Panc1 (cell line): ENCODE measurements at regions not wholly inside any gene's neighbourhood (a gene's known extent, or its start where the extent isn't known, plus 50 kb on each side); places are given as distances from the start of the nearest gene placed in this dataset.

Experiments
- ATAC-seq: fragments of 200-7000 bp; cut with Tn5 transposase; 2 replicates; pipeline ENCODE4 v1.9.1; 2020; ENCODE audit warnings: mild to moderate bottlenecking, moderate library complexity
- BruUV-seq: library from RNA; stranded (reverse); fragments of 400-500 nt; replicated peaks from 2 replicates; lab custom pipeline; 2021; lab: Mats Ljungman, UMichigan
- CTCF ChIA-PET: fragments of 300-600 bp; sonication (Branson Sonifier 250); formaldehyde crosslinking; loops from one replicate; lab custom pipeline; 2022; ENCODE audit warnings: antibody characterized with exemption; lab: Charles Lee
- POLR2A ChIA-PET: fragments of 300-600 bp; sonication (Branson Sonifier 250); formaldehyde crosslinking; loops from one replicate; lab custom pipeline; 2022; ENCODE audit warnings: antibody characterized with exemption; lab: Charles Lee
- DNase-seq: peaks from one replicate; pipeline ENCODE4 v3.0.0-alpha.2; 2010; ENCODE audit warnings: low read depth, low spot score
- H3K27ac ChIP-seq: 2 replicates; pipeline ENCODE4 v1.5.1; 2011; ENCODE audit warnings: mild to moderate bottlenecking, low read length, inconsistent platforms
- H3K27me3 ChIP-seq: fragments of 200-500 bp; sonication (Bioruptor generic); 2 replicates; pipeline ENCODE4 v1.6.0; 2014; ENCODE audit warnings: low read length, inconsistent platforms; ENCODE audit not compliant: control insufficient read depth, insufficient read depth
- H3K36me3 ChIP-seq: fragments of 200-500 bp; sonication (Bioruptor generic); 2 replicates; pipeline ENCODE4 v1.5.1; 2014; ENCODE audit warnings: inconsistent platforms, mild to moderate bottlenecking, low read length, moderate library complexity; ENCODE audit not compliant: control insufficient read depth, insufficient read depth
- H3K4me1 ChIP-seq: 2 replicates; pipeline ENCODE4 v1.5.1; 2011; ENCODE audit warnings: inconsistent platforms, mild to moderate bottlenecking, low read length, moderate library complexity; ENCODE audit not compliant: control insufficient read depth, insufficient read depth
- H3K4me3 ChIP-seq, 2 experiments: 2 replicates each; pipeline ENCODE4 v1.5.1; 2011 to 2012; ENCODE audit warnings: low read depth in 2 of 2, low read length in 2 of 2, mild to moderate bottlenecking in 2 of 2, inconsistent platforms in 1 of 2, moderate library complexity in 1 of 2
- H3K9me3 ChIP-seq: fragments of 200-500 bp; sonication (Bioruptor generic); 2 replicates; pipeline ENCODE4 v1.5.1; 2014; ENCODE audit warnings: low read depth, mild to moderate bottlenecking, inconsistent platforms, low read length, moderate library complexity; ENCODE audit not compliant: control insufficient read depth, insufficient read depth
- CTCF ChIP-seq: fragments of 450-650 bp; IDR thresholded peaks from 2 replicates; pipeline ENCODE4 v1.5.1; 2017; ENCODE audit warnings: mild to moderate bottlenecking
- POLR2AphosphoS5 ChIP-seq: IDR thresholded peaks from 2 replicates; pipeline ENCODE4 v1.6.1; 2012; ENCODE audit warnings: mild to moderate bottlenecking, low read depth, low read length, moderate library complexity
- REST ChIP-seq, 2 experiments: IDR thresholded peaks; 2 replicates each; pipeline ENCODE4 v1.6.1; 2011 to 2012; ENCODE audit warnings: low read depth in 2 of 2, control low read depth in 1 of 2, low read length in 1 of 2, mild to moderate bottlenecking in 1 of 2, moderate library complexity in 1 of 2; ENCODE audit not compliant: insufficient read depth in 1 of 2
- SIN3A ChIP-seq: IDR thresholded peaks from 2 replicates; pipeline ENCODE4 v1.6.1; 2012; ENCODE audit warnings: low read depth, mild to moderate bottlenecking, low read length, moderate library complexity, borderline replicate concordance; ENCODE audit not compliant: insufficient read depth
- TCF7L2 ChIP-seq: IDR thresholded peaks from 2 replicates; pipeline ENCODE4 v1.6.1; 2011; ENCODE audit warnings: mild to moderate bottlenecking, low read depth, low read length, inconsistent platforms
- in situ Hi-C: cut with HindIII; loops from 2 replicates; pipeline ENCODE4 v1.10.0; 2016; ENCODE audit warnings: low sequenced_read_pairs, low pct_unique_long_range_greater_than_20kb
- intact Hi-C: fragments of 100-400 bp; cut with micrococcal nuclease; formaldehyde crosslinking; loops from one replicate; pipeline ENCODE4 v1.10.0; 2022; ENCODE audit not compliant: unreplicated experiment

- CTCF ChIA-PET = no interaction called here
- Histone ChIP-seq H3K27me3 (no peaks in the 10 kb centered on the region), H3K27ac (no peak overlapping the region), H3K9me3 (no peaks in the 10 kb centered on the region), H3K4me1 (no peaks in the 10 kb centered on the region), H3K4me3 (no peak overlapping the region), H3K36me3 (no peaks in the 10 kb centered on the region)
- DNase-seq (no peak), ATAC-seq (no peak)
- TF ChIP-seq SIN3A = no peak
- TF ChIP-seq REST (IDR thresholded peaks at IDR 0.05; ENCODE audit: insufficient read depth in 1 of 2, low read depth in 2 of 2, low read length in 1 of 2) = no peak
- no peak for TF ChIP-seq POLR2AphosphoS5
- no peak for TF ChIP-seq TCF7L2
- TF ChIP-seq CTCF = no peak
- BruUV-seq = no TSS peak
- in situ Hi-C loops = no loop called here
- POLR2A ChIA-PET = no interaction called here
- intact Hi-C loops = no loop called here
These were observed 1245.5 kb upstream of the FAM98A start for GRCh38 chr2:34844629-34845028.

GRCh38 chr2:34838408-34838807 is 1239.3 kb upstream of the FAM98A start:
- no peaks in the 10 kb centered on the region for H3K36me3 ChIP-seq
- ChIA-PET POLR2A (no interaction called here), CTCF (no interaction called here)
- BruUV-seq = no TSS peak
- in situ Hi-C loops = no loop called here
- ATAC-seq (no peak), DNase-seq (no peak)
- H3K27me3 ChIP-seq = no peaks in the 10 kb centered on the region
- intact Hi-C loops = no loop called here
- H3K9me3 ChIP-seq = no peaks in the 10 kb centered on the region; the same call in 1 of the 2 replicates
- H3K4me1 ChIP-seq = no peaks in the 10 kb centered on the region
- H3K4me3 ChIP-seq = no peak overlapping the region
- TF ChIP-seq SIN3A = no peak
- TF ChIP-seq POLR2AphosphoS5 = no peak
- TF ChIP-seq REST (IDR thresholded peaks at IDR 0.05; ENCODE audit: insufficient read depth in 1 of 2, low read depth in 2 of 2, low read length in 1 of 2) = no peak
- TF ChIP-seq CTCF = no peak
- TF ChIP-seq TCF7L2 = no peak
- H3K27ac ChIP-seq = no peak overlapping the region
